NCI-H1417 treated with DMSO at 0.1 percent for 48 hours (cell line): ENCODE measurements at regions not wholly inside any gene's neighbourhood (a gene's known extent, or its start where the extent isn't known, plus 50 kb on each side); places are given as distances from the start of the nearest gene placed in this dataset.

Experiments used
- DNase-seq: peaks from one replicate; lab custom pipeline; 2025; lab: John Stamatoyannopoulos, UW

- no peak for DNase-seq
Observed at GRCh38 chr13:32861304-32861703, 154.9 kb upstream of the KL start.

- no peak for DNase-seq
Observed at GRCh38 chr13:32863596-32863995, 152.6 kb upstream of the KL start.

DNA sequence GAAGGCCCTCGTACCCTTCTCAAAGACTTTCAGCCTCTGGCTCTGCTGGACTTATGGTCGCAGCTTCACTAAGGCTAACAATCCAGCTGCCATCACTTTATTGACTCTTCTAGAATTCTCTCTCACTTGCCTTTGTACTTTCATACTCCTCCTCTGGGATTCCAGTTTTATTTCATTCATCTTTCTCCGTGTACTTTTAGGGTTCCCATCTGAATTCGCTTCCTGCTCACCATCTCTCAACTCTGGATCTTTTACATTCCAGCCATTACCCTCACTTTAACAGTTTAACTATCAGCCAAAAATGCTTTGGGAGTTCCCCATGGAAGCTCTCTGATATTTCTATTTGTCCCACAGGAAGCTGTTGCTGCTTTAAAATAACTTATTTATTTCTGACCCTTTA is 149.3 kb upstream of the KL start:
- no peak for DNase-seq

- no peak for DNase-seq
Observed at GRCh38 chr13:32877491-32877890, 138.7 kb upstream of the KL start.

DNA sequence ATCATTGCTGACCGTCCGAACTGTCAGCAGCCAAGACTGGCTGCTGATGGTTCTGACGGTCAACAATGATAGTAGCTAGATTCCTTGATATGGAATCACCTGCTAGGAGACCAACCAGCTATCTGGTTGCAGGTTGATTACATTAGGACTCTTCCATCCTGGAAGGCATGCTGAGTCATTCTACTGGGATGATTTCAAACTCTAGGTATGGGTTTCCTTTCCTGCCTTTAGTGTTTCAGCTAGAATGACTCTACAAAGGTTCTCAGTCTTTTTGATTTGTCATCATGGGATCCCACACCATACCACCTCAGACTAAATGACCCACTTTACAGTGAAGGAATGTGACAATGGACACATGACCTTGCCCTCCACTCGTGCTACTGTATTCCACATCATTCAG is 138.1 kb upstream of the KL start:
- no peak for DNase-seq

GRCh38 chr13:32880636-32881035 is 135.6 kb upstream of the KL start:
- DNase-seq: no peak

GRCh38 chr13:32881074-32881776 is 135.0 kb upstream of the KL start:
- no peak for DNase-seq

GRCh38 chr13:32881777-32882145 is 134.5 kb upstream of the KL start:
- peak; percentile 53 for DNase-seq

- no peak for DNase-seq
Observed at GRCh38 chr13:32882691-32883090, 133.5 kb upstream of the KL start.

DNA sequence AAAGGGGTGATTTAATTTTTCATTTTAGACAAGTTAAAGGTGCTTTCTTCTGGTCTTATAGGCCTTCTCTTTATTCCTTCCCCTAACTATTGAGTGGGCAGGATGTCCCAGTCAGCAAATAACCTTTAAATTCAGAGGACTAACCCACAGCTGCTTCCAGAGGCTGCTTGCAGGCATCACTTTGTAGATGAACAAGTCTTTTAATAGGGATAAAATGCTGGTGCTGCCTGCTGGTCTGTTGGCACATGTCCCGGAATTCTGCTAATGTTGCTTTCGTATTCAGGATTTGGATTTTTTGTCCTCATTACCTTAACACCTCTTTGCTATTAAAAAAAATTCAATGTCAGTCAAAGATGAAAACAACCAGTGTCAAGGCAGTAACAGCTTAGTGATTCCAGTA is 132.7 kb upstream of the KL start:
- DNase-seq: no peak

- DNase-seq: no peak
Observed at GRCh38 chr13:32887617-32888016, 128.6 kb upstream of the KL start.

GRCh38 chr13:32889986-32890565 is 126.1 kb upstream of the KL start:
- no peak for DNase-seq

DNA sequence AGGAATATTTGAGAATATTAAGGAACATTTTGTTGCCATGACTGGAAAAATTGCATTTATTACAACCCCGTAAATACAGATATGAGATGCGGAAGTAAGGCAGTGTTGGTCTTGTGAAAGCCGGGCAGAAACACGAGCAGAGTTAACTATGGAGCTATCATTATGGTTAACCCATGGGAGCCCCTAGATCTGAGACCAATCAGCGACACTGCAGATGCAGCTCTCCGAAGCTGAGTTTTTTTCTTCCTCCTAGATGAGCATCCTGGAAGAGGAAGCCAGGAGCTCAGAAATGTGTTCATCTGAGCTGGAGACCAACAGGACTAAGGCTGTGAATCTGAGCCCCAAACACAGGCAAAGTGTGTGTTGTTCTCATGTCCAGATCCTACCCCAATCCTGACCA is 123.0 kb upstream of the KL start:
- DNase-seq: no peak

- DNase-seq: no peak
Observed at GRCh38 chr13:32894589-32895001, 121.6 kb upstream of the KL start.

DNA sequence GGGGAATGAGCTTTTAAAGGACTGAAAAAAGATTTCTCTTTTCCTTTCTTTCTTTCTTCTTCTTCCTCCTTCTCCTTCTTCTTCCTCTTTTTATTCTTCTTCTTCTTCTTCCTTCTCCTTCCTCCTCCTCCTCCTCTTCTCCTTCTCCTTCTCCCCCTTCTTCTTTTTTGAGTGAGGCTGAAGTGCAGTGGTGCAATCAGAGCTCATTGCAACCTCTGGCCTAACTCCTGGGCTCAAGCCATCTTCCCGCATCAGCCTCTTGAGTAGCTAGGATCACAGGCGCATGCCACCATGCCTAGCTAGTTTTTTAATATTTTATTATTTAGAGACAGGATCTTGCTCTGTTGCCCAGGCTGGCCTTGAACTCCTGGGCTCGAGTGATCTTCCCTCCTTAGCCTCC is 120.9 kb upstream of the KL start:
- no peak for DNase-seq

- DNase-seq: no peak
Observed at GRCh38 chr13:32897296-32897695, 118.9 kb upstream of the KL start.

DNA sequence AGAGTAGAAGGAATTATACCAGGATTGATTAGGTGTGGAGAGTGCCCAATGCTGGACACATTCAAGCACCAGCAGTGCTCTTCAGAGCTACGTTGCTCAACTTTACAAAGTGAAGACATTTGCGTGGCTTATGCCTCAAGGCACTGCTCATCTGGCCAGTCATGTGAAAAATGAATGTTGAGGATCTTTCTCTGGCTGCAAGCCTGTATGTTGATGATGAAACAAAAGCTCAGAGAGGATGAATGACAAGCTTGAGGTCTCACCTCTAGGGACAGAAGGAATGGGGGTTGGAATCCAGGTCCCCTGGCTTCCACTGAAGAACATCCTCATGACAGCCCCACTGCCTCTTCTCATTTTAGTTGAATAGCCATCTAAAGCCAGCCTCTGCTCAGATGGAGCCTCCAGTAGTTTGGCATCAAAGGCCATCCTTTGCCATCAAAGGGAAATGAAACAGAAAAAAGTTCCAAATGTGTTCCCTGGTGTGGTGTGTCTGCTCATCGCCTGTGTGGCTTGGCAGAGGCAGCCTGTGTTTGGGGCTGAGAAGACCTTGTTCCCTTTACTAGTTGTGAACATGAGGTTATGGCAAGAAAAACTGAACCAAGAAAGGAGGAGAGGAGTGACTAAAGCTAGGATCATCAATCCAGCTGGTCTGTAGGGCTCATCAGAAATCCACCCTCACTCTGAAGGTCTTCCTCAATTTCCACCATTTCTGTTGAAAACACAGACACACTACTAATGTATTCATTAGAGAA is 114.0 kb upstream of the KL start:
- no peak for DNase-seq

DNA sequence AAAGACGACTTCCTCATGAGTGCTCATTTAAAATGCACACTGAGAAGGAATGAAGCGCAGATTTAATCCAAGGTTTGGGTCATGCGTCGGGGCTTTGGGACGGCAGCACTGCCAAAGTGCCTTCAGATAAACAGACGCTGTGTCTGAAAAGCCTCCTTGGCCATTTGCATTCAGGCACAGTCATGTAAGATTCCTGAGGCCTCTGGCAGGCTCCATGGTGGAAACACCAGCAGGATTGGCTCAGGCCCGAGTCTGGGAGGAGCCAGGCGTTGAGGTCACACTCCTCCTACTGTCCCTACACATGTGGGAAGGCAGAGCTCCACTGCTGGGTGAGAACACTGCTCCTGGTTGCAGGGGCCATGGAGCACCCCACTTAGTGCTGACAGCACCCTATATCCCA is 113.3 kb upstream of the KL start:
- DNase-seq: no peak

DNA sequence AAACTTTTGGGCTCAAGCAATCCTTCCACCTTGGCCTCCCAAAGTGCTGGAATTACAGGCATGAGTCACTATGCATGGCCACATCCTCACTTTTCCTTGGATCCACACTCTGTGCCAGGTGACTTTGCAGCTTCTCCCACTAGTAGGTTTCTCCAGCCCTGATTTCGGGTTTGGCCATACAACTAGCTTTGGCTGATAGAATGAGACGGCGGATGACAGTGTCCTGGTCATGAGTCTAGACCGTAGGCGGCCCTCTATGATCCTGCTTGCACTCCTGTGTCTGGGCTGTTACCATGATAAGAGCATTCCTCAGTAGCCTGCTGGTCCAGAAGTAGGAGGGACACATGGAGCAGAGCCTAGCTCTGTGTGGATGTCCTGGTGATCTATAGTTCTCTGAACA is 112.5 kb upstream of the KL start:
- DNase-seq: no peak

DNA sequence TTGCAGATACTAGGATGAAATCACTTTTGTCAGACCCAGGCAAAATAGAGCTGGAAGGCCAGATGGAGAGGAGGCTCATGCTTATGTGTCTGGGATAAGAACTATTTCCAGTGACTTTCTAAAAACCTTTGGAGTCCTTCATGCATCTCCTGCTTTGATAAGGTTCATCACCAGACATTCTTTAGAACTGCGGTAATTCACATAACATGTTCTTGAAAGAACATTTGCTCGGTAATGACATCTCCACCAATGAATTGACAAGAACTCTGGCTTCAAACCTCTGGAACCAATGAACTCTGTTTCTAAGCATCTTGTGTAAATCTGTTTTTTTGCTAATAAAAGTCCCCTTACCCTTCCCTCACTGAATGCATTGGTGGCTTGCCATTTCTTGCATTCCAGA is 112.0 kb upstream of the KL start:
- DNase-seq: no peak

DNA sequence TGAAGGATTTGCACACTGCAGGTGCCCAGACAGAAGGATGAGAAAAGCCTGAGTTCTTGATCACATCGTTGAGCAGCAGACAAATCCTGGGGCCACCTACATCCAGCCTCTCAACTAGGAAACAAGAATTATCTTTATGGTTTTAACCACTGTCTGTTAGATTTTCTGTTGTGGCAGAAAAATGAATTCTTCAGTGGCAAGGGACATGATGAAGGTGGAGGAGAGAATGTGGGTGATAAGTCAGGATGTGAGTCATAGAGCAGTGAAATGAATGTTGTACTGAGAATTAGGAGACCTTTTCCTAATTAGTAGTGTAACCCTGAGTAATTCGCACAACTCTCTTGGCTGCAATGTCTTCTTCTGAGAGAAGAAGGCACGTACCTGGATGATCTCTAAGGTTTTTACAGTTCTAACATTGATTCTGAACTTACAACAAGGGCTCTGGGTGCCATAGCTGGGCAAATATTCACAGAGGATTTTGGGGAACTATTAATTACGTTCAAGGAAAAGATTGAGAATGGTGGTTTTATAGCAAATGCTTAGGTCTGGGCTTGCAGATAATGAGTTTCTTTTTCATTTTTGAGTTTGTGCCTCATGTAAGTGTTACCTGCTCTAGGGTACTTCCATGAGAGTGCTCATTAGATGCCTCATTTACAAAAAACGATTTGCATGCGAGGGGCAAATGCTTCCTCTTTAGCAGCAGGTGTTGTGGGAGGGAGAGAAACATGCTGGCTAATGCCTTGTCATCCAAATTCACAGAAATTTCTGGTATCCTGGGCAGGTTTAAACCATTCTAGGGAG is 111.0 kb upstream of the KL start:
- DNase-seq: no peak

DNA sequence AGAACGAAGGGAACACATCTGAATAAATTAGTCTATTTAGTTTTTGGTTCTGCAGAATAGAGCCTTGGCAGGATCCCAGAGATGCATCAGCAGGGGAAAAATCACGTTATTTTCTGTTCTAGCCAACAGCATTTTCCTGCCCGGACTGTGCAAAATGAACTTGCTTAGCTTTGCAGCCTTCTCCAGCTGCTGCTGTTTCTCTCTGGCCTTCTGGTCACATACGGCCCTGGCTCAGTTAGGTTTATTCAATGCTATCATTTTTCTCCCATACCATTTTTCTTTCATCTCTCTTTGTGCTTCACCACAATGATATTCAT is 110.4 kb upstream of the KL start:
- no peak for DNase-seq

GRCh38 chr13:32907211-32907610 is 109.0 kb upstream of the KL start:
- no peak for DNase-seq
